Ishikawa (cell line): ENCODE measurements at regions not wholly inside any gene's neighbourhood (a gene's known extent, or its start where the extent isn't known, plus 50 kb on each side); places are given as distances from the start of the nearest gene placed in this dataset.

Experiments
- CEBPB ChIP-seq: IDR thresholded peaks from 2 replicates; pipeline ENCODE4 v1.6.1; 2012
- CREB1 ChIP-seq: IDR thresholded peaks from 2 replicates; pipeline ENCODE4 v1.6.1; 2012; ENCODE audit warnings: low read depth
- EGR1 ChIP-seq: IDR thresholded peaks from 2 replicates; pipeline ENCODE4 v1.6.1; 2012
- EP300 ChIP-seq: IDR thresholded peaks from 2 replicates; pipeline ENCODE4 v1.6.1; 2012; ENCODE audit warnings: borderline replicate concordance
- FOXM1 ChIP-seq: IDR thresholded peaks from 2 replicates; pipeline ENCODE4 v1.6.1; 2012; ENCODE audit warnings: low read depth, borderline replicate concordance
- MAX ChIP-seq: IDR thresholded peaks from 2 replicates; pipeline ENCODE4 v1.6.1; 2012
- NFIC ChIP-seq: IDR thresholded peaks from 2 replicates; pipeline ENCODE4 v1.6.1; 2012
- RAD21 ChIP-seq: IDR thresholded peaks from 2 replicates; pipeline ENCODE4 v1.6.1; 2012; ENCODE audit warnings: low read depth
- REST ChIP-seq: IDR thresholded peaks from 2 replicates; pipeline ENCODE4 v1.6.1; 2012; ENCODE audit warnings: low read depth, mild to moderate bottlenecking
- TAF1 ChIP-seq: IDR thresholded peaks from 2 replicates; pipeline ENCODE4 v1.6.1; 2012; ENCODE audit warnings: low read depth, mild to moderate bottlenecking
- TCF12 ChIP-seq: IDR thresholded peaks from 2 replicates; pipeline ENCODE4 v1.6.1; 2012; ENCODE audit warnings: low read depth
- TEAD4 ChIP-seq: IDR thresholded peaks from 2 replicates; pipeline ENCODE4 v1.6.1; 2012
- USF1 ChIP-seq: IDR thresholded peaks from 2 replicates; pipeline ENCODE4 v1.6.1; 2012
- YY1 ChIP-seq: IDR thresholded peaks from 2 replicates; pipeline ENCODE4 v1.6.1; 2012; ENCODE audit warnings: low read depth
- ZBTB7A ChIP-seq: IDR thresholded peaks from 2 replicates; pipeline ENCODE4 v1.6.1; 2012; ENCODE audit warnings: low read depth

- TF ChIP-seq TAF1 (no peak), NFIC (no peak), CEBPB (no peak), YY1 (no peak), REST (no peak)
Observed at GRCh38 chr18:22026362-22026761, 143.0 kb upstream of the GATA6 start.

GRCh38 chr18:22026889-22027288 is 142.5 kb upstream of the GATA6 start:
- TF ChIP-seq TCF12 (no peak), MAX (no peak), FOXM1 (no peak), EGR1 (no peak), YY1 (no peak), ZBTB7A (no peak), CEBPB (no peak), USF1 (no peak), NFIC (no peak), REST (no peak), TAF1 (no peak), CREB1 (no peak), TEAD4 (no peak), EP300 (no peak), RAD21 (no peak)

- peak; percentile 40; the same call in 1 of the 2 replicates for TF ChIP-seq USF1
- no peak for TF ChIP-seq MAX
Observed at GRCh38 chr18:22031611-22032010, 137.8 kb upstream of the GATA6 start.

- TF ChIP-seq REST (no peak), CEBPB (no peak), EP300 (peak; percentile 82), ZBTB7A (no peak), EGR1 (no peak), MAX (peak; percentile 51; the same call in 1 of the 2 replicates), FOXM1 (peak; percentile 70), TCF12 (peak; percentile 83), NFIC (peak; percentile 82), YY1 (no peak), TEAD4 (peak; percentile 90), CREB1 (no peak), TAF1 (no peak), RAD21 (no peak), USF1 (0 out of 2 replicates have a peak, but pooled peaks have one; percentile 30)
Observed at GRCh38 chr18:22032392-22032961, 136.9 kb upstream of the GATA6 start.
